NCI-H1417 (cell line): ENCODE measurements at regions not wholly inside any gene's neighbourhood (a gene's known extent, or its start where the extent isn't known, plus 50 kb on each side); places are given as distances from the start of the nearest gene placed in this dataset.
"Not testable (repeated sequence)": the region's sequence is repeated elsewhere in the genome, so short reads cannot be mapped to it uniquely, and the experiment has no call there.

Experiments
- DNase-seq, 3 experiments: peaks; one replicate each; lab custom pipeline; 2025; lab: John Stamatoyannopoulos, UW

GRCh38 chr3:43236008-43236407, 50.3 kb upstream of the SNRK start:
- DNase-seq = no peak

GRCh38 chr3:43233062-43233461, 53.3 kb upstream of the SNRK start:
- DNase-seq = no peak

GRCh38 chr3:43231276-43232000, 54.9 kb upstream of the SNRK start:
- no peak for DNase-seq

GRCh38 chr3:43229865-43230264, 56.5 kb upstream of the SNRK start:
- DNase-seq = not testable (repeated sequence)

- not testable (repeated sequence) for DNase-seq
Observed at GRCh38 chr3:43227685-43228084, 58.7 kb upstream of the SNRK start.

- DNase-seq = no peak
Observed at GRCh38 chr3:43224405-43225073, 61.8 kb upstream of the SNRK start.

- DNase-seq = no peak
Observed at GRCh38 chr3:43223670-43224364, 62.5 kb upstream of the SNRK start.

GRCh38 chr3:43222590-43222989, 63.8 kb upstream of the SNRK start:
- no peak for DNase-seq

GRCh38 chr3:43221076-43221475, 65.3 kb upstream of the SNRK start:
- DNase-seq = no peak

GRCh38 chr3:43219616-43220015, 66.7 kb upstream of the SNRK start:
- DNase-seq = no peak

- DNase-seq = no peak
Observed at GRCh38 chr3:43218921-43219320, 67.4 kb upstream of the SNRK start.

- DNase-seq = no peak
Observed at GRCh38 chr3:43218156-43218555, 68.2 kb upstream of the SNRK start.

- no peak for DNase-seq
Observed at GRCh38 chr3:43217633-43218032, 68.7 kb upstream of the SNRK start.

- DNase-seq = no peak
Observed at GRCh38 chr3:43217206-43217605, 69.1 kb upstream of the SNRK start.

- DNase-seq = no peak
Observed at GRCh38 chr3:43215663-43216275, 70.6 kb upstream of the SNRK start.

- DNase-seq = no peak
Observed at GRCh38 chr3:43215138-43215537, 71.2 kb upstream of the SNRK start.

GRCh38 chr3:43214616-43215015, 71.7 kb upstream of the SNRK start:
- peak in 1 of 3 experiments; percentile 11 for DNase-seq

GRCh38 chr3:43213631-43214030, 72.7 kb upstream of the SNRK start:
- peak in 1 of 3 experiments; percentile 18 for DNase-seq

GRCh38 chr3:43212914-43213611, 73.3 kb upstream of the SNRK start:
- DNase-seq = no peak

GRCh38 chr3:43211681-43212080, 74.7 kb upstream of the SNRK start:
- no peak for DNase-seq

- no peak for DNase-seq
Observed at GRCh38 chr3:43210049-43211027, 76.0 kb upstream of the SNRK start.
